LNCAP (cell line): ENCODE measurements at regions not wholly inside any gene's neighbourhood (a gene's known extent, or its start where the extent isn't known, plus 50 kb on each side); places are given as distances from the start of the nearest gene placed in this dataset.

Experiments used
- TF ChIP-seq, protein P1 (sequence below): fragments of 450-650 bp; IDR thresholded peaks from 2 replicates; pipeline ENCODE4 v1.5.1; 2017; ENCODE audit warnings: mild to moderate bottlenecking

DNA sequence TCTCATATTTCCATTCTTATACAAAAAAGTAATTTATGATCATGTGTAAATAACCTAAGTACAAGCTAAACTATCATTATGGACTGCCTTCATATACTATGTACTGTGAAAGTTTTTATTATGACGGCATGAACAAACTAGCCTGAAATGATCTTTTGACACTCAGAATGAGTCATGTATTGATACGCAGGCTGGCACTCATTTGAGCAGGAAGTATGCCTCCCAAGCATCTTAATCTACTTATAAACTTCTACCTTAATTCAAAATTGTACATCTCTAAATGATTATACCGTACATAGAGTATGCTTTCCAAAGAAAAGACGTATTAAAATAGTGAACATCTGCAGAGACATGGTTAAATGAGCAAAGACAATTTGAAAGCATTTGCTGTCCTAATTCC is 207.1 kb upstream of the SPOPL start:
- TF ChIP-seq, protein P1, sequence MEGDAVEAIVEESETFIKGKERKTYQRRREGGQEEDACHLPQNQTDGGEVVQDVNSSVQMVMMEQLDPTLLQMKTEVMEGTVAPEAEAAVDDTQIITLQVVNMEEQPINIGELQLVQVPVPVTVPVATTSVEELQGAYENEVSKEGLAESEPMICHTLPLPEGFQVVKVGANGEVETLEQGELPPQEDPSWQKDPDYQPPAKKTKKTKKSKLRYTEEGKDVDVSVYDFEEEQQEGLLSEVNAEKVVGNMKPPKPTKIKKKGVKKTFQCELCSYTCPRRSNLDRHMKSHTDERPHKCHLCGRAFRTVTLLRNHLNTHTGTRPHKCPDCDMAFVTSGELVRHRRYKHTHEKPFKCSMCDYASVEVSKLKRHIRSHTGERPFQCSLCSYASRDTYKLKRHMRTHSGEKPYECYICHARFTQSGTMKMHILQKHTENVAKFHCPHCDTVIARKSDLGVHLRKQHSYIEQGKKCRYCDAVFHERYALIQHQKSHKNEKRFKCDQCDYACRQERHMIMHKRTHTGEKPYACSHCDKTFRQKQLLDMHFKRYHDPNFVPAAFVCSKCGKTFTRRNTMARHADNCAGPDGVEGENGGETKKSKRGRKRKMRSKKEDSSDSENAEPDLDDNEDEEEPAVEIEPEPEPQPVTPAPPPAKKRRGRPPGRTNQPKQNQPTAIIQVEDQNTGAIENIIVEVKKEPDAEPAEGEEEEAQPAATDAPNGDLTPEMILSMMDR: no peak

DNA sequence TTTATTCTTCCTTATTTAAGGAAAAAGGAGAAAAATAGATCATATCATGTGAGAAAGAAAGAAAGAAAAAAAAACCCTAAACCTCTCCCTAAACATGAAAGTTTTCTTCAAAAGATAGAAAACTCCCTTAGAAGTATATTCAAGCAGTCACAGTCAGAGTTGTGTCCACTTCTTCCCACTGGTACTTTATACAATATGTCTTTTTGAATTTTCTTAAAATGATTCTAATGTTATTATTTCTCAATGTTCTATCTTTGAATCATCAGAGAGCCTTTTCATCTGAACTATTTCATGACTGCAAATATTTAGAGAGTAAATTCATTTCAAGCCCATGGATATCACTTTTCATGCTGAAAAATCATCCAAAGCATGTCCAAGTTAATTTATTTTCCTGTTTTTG is 205.2 kb upstream of the SPOPL start:
- TF ChIP-seq, protein P1: no peak

DNA sequence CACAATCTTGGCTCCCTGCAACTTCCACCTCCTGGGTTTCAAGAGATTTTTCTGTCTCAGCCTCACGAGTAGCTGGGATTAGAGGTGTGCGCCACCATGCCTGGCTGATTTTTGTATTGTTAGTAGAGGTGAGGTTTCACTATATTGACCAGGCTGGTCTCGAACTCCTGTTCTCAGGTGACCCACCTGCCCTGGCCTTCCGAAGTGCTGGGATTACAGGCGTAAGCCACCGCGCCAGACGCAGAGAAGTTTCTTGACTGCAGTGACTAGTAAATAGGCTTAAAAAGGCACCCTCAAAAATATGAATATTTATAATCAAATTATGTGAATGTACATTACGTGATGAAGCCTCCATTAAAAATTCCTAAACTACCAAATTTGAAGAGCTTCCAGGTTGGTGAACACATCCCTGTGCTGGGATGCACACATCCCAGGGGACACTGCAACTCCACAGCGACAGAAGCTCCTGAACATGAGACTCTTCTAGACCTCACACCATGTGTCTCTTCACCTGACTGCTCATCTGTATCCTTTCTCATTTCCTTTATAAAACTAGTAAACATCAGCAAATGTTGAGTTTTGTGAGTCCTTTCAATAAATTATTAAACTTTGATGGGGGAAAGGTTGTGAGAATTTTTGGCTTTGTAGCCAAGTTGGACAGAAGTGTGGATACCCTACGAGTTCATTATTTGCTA is 203.3 kb upstream of the SPOPL start:
- TF ChIP-seq, protein P1: no peak

GRCh38 chr2:138298900-138299299 is 202.7 kb upstream of the SPOPL start:
- TF ChIP-seq, protein P1: no peak

- TF ChIP-seq, protein P1: no peak
These were observed 194.9 kb upstream of the SPOPL start for GRCh38 chr2:138306626-138307025.

GRCh38 chr2:138307099-138307498 is 194.5 kb upstream of the SPOPL start:
- TF ChIP-seq, protein P1: no peak

DNA sequence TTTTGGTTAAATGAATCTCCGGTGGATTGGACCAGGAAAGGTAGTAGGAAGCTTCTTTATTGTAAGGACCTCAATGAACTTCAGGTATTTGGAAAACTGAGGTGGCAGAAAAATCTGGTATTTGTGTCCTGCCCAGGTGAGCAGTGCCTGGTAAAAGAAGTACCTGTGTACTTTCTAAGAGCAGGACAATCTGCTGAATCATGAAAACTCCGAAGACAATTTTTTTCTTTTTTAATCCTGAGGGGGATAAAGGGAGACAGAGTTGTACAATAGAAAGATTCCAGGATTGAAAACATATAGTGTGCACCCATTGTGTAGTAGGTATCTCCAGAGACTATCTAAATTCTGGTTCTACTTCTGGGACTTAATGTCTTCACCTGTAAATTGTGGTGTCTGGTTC is 191.8 kb upstream of the SPOPL start:
- TF ChIP-seq, protein P1: no peak

- TF ChIP-seq, protein P1: no peak
These were observed 189.5 kb upstream of the SPOPL start for GRCh38 chr2:138312061-138312460.
